B cell (primary cell): ENCODE measurements at regions not wholly inside any gene's neighbourhood (a gene's known extent, or its start where the extent isn't known, plus 50 kb on each side); places are given as distances from the start of the nearest gene placed in this dataset.
"Not testable (repeated sequence)": the region's sequence is repeated elsewhere in the genome, so short reads cannot be mapped to it uniquely, and the experiment has no call there.

Source experiments
- ATAC-seq: fragments of 200-7000 bp; cut with Tn5 transposase; one replicate; pipeline ENCODE4 v1.10.0; 2021; ENCODE audit warnings: low read depth, mild to moderate bottlenecking, moderate number of reproducible peaks, moderate library complexity
- CTCF ChIA-PET: fragments of 350-600 bp; sonication (Branson Sonifier 250); formaldehyde crosslinking; loops from one replicate; lab custom pipeline; 2021; ENCODE audit warnings: antibody characterized with exemption, inconsistent platforms; lab: Charles Lee
- POLR2A ChIA-PET: fragments of 350-600 bp; sonication (Branson Sonifier 250); formaldehyde crosslinking; loops from one replicate; lab custom pipeline; 2021; ENCODE audit warnings: antibody characterized with exemption; lab: Charles Lee
- DNase-seq: peaks from one replicate; pipeline ENCODE4 v3.0.0; 2013
- H2AFZ ChIP-seq: 2 replicates; pipeline ENCODE4 v1.6.1; 2012; ENCODE audit warnings: mild to moderate bottlenecking, low read depth, low read length; ENCODE audit not compliant: insufficient read depth, poor library complexity, severe bottlenecking
- H3K27ac ChIP-seq, 2 donors: 1 replicate in 1 of 2; 2 replicates in 1 of 2; pipeline ENCODE4 v1.5.1; 2012 to 2013; ENCODE audit warnings: low read length in 2 of 2, mild to moderate bottlenecking in 2 of 2, moderate library complexity in 1 of 2
- H3K27me3 ChIP-seq, 4 experiments: fragments of 200-600 bp in 1 of 4; sonication (generic) in 1 of 4; replicated peaks in 1 of 4; 1 replicate in 2 of 4; 2 replicates in 2 of 4; pipeline versions ENCODE4 v1.6.1 to v1.7.0; 2013 to 2016; ENCODE audit warnings: low read length in 3 of 4, mild to moderate bottlenecking in 2 of 4, mixed read lengths in 1 of 4, moderate library complexity in 1 of 4; ENCODE audit not compliant: insufficient read depth in 4 of 4, control insufficient read depth in 3 of 4; ENCODE audit errors: control extremely low read depth in 1 of 4
- H3K36me3 ChIP-seq, 2 experiments: replicated peaks in 1 of 2; 1 replicate in 1 of 2; 2 replicates in 1 of 2; pipeline versions ENCODE4 v1.6.1 to v1.7.1; 2013; ENCODE audit warnings: low read length in 1 of 2; ENCODE audit not compliant: insufficient read depth in 2 of 2, control insufficient read depth in 1 of 2; ENCODE audit errors: control extremely low read depth in 1 of 2, extremely low read depth in 1 of 2
- H3K4me1 ChIP-seq, 2 donors: fragments of 200-600 bp in 1 of 2; sonication (generic) in 1 of 2; 1 replicate in 1 of 2; 2 replicates in 1 of 2; pipeline versions ENCODE4 v1.5.1 to v1.6.1; 2013 to 2017; ENCODE audit warnings: low read length in 2 of 2; ENCODE audit not compliant: control insufficient read depth in 2 of 2, insufficient read depth in 2 of 2
- H3K4me2 ChIP-seq: replicated peaks from 2 replicates; pipeline ENCODE3; 2012; ENCODE audit warnings: mild to moderate bottlenecking, low read depth, low read length; ENCODE audit not compliant: poor library complexity, severe bottlenecking
- H3K4me3 ChIP-seq, 5 experiments: fragments of 200-600 bp in 1 of 5; sonication (generic) in 1 of 5; 1 replicate in 3 of 5; 2 replicates in 2 of 5; pipeline versions ENCODE4 v1.5.1 to v1.7.0; 2011 to 2016; ENCODE audit warnings: low read length in 4 of 5, mild to moderate bottlenecking in 4 of 5, low read depth in 2 of 5, control low read depth in 1 of 5, moderate library complexity in 1 of 5; ENCODE audit not compliant: insufficient read depth in 1 of 5; ENCODE audit errors: control extremely low read depth in 1 of 5, extremely low read depth in 1 of 5
- H3K79me2 ChIP-seq: fragments of 200-600 bp; sonication (generic); one replicate; pipeline ENCODE4 v1.6.0; 2016; ENCODE audit warnings: low read length; ENCODE audit not compliant: control insufficient read depth, insufficient read depth
- H3K9ac ChIP-seq: fragments of 200-600 bp; sonication (generic); 2 replicates; pipeline ENCODE4 v1.6.1; 2017; ENCODE audit warnings: mild to moderate bottlenecking, low read length, moderate library complexity
- H3K9me3 ChIP-seq, 3 donors: one replicate each; pipeline versions ENCODE4 v1.6.1 to v1.7.1; 2013; ENCODE audit warnings: low read length in 2 of 3; ENCODE audit not compliant: control insufficient read depth in 2 of 3, insufficient read depth in 1 of 3; ENCODE audit errors: control extremely low read depth in 1 of 3
- H4K20me1 ChIP-seq: 2 replicates; pipeline ENCODE4 v1.6.0; 2012; ENCODE audit warnings: mild to moderate bottlenecking, low read length; ENCODE audit not compliant: insufficient read depth, control insufficient read depth, poor library complexity, severe bottlenecking
- H3K27ac Mint-ChIP-seq: one replicate; pipeline ENCODE4 v1.8.0; 2021; ENCODE audit warnings: mixed read lengths
- H3K27me3 Mint-ChIP-seq: one replicate; pipeline ENCODE4 v1.8.0; 2021; ENCODE audit warnings: mixed read lengths
- H3K4me1 Mint-ChIP-seq: one replicate; pipeline ENCODE4 v1.8.0; 2021; ENCODE audit warnings: mixed read lengths
- H3K4me3 Mint-ChIP-seq: one replicate; pipeline ENCODE4 v1.8.0; 2021; ENCODE audit warnings: mixed read lengths
- H3K9me3 Mint-ChIP-seq: one replicate; pipeline ENCODE4 v1.8.0; 2022; ENCODE audit warnings: mixed read lengths; ENCODE audit not compliant: insufficient read depth
- EZH2 ChIP-seq: IDR thresholded peaks from 2 replicates; pipeline ENCODE4 v1.6.1; 2012; ENCODE audit warnings: borderline replicate concordance, low read depth, mild to moderate bottlenecking, moderate library complexity, low read length; ENCODE audit not compliant: insufficient read depth, poor library complexity, severe bottlenecking
- WGBS: methylation state at CpG from one replicate; pipeline ENCODE4 v1.1.5; 2013; ENCODE audit warnings: missing lambda C conversion rate; ENCODE audit not compliant: insufficient coverage; 5-methylcytosine and 5-hydroxymethylcytosine counted together
- intact Hi-C: fragments of 100-400 bp; cut with micrococcal nuclease; formaldehyde crosslinking; loops from one replicate; pipeline ENCODE4 v1.10.0; 2022
- TF ChIP-seq, protein P1 (sequence below): fragments of 200-600 bp; IDR thresholded peaks from one replicate; pipeline ENCODE4 v1.8.0; 2022; ENCODE audit warnings: antibody characterized with exemption, mild to moderate bottlenecking

DNA sequence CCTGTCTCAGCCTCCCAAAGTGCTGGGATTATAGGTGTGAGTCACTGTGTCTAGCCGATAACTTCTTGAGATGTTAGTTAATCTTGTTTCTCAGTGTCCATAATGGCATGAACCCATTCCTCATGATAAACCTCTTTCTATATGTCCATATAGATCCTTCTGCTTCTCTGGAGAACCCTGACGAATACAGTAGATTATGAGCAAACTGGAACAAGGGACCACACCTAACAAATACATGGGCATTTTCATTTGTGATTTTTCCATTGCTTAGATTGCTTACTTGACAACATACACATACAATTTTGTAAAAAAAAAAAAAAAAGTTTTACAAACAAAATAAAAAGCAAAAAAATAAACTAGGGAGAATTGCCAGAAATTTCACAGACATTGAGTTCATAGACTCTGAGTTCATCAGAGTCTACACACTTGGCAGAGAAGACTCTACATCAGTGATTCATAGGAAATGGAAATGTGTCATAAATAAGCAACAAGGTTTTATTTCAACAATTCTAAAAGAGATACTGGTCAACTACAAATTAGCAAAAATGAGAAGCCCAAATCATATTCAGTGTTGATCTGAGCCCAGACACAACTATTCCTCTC lies 96.7 kb downstream of the GALR1 start:
- POLR2A ChIA-PET, result no interaction called here
- WGBS, result no CpG with 5 or more reads among the region's 2 CpGs

DNA sequence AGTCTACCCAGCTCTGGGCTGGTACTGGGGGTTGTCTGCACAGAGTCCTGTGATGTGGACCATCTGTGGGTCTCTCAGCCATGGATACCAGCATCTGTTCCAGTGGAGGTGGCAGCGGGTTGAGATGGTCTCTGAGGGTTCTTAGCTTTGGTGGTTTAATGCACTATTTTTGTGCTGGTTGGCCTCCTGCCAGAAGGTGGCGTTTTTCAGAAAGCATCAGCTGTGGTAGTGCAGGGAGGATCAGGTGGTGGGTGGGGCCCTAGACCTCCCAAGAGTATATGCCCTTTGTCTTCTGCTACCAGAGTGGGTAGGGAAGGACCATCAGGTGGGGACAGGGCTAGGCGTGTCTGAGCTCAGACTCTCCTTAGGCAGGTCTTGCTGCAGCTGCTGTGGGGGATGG lies 103.7 kb downstream of the GALR1 start:
- H3K27ac ChIP-seq, H3K27me3 ChIP-seq, H3K4me3 ChIP-seq, H3K4me3 Mint-ChIP-seq, H3K9me3 ChIP-seq, H3K9me3 Mint-ChIP-seq, H3K9ac ChIP-seq, ATAC-seq, H3K4me1 ChIP-seq, POLR2A ChIA-PET, CTCF ChIA-PET, H3K79me2 ChIP-seq, H3K4me1 Mint-ChIP-seq, H2AFZ ChIP-seq, H3K27ac Mint-ChIP-seq, intact Hi-C loops, H4K20me1 ChIP-seq, H3K36me3 ChIP-seq, DNase-seq, H3K4me2 ChIP-seq: not testable (repeated sequence)
- 64% methylated on average over 3 of the region's 3 CpGs for WGBS
- peaks cover 42% of the 10 kb centered on the region for H3K27me3 Mint-ChIP-seq

More for the DNA sequence above, 96.7 kb downstream of the GALR1 start:
- H3K9me3 Mint-ChIP-seq, result no peaks in the 10 kb centered on the region
- ATAC-seq (no peak), DNase-seq (no peak)
- Histone ChIP-seq H3K4me2 (no peak overlapping the region), H3K27ac (no peak overlapping the region), H3K4me3 (no peak overlapping the region), H3K9me3 (peaks cover 0 to 4% (median 0%) of the 10 kb centered on the region in 3 donors), H4K20me1 (no peaks in the 10 kb centered on the region), H3K79me2 (no peaks in the 10 kb centered on the region), H3K36me3 (no peaks in the 10 kb centered on the region), H3K9ac (no peak overlapping the region), H3K27me3 (no peaks in the 10 kb centered on the region), H3K4me1 (no peaks in the 10 kb centered on the region), H2AFZ (no peak overlapping the region)
- H3K27ac Mint-ChIP-seq, result no peak overlapping the region
- CTCF ChIA-PET, result no interaction called here
- intact Hi-C loops, result no loop called here
- no peaks in the 10 kb centered on the region for H3K4me1 Mint-ChIP-seq
- TF ChIP-seq EZH2, result no peak
- TF ChIP-seq, protein P1, sequence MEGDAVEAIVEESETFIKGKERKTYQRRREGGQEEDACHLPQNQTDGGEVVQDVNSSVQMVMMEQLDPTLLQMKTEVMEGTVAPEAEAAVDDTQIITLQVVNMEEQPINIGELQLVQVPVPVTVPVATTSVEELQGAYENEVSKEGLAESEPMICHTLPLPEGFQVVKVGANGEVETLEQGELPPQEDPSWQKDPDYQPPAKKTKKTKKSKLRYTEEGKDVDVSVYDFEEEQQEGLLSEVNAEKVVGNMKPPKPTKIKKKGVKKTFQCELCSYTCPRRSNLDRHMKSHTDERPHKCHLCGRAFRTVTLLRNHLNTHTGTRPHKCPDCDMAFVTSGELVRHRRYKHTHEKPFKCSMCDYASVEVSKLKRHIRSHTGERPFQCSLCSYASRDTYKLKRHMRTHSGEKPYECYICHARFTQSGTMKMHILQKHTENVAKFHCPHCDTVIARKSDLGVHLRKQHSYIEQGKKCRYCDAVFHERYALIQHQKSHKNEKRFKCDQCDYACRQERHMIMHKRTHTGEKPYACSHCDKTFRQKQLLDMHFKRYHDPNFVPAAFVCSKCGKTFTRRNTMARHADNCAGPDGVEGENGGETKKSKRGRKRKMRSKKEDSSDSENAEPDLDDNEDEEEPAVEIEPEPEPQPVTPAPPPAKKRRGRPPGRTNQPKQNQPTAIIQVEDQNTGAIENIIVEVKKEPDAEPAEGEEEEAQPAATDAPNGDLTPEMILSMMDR, result no peak
- H3K27me3 Mint-ChIP-seq, result no peaks in the 10 kb centered on the region
- H3K4me3 Mint-ChIP-seq, result no peak overlapping the region
